NCI-H1694 treated with DMSO at 0.1 percent for 48 hours (cell line): ENCODE measurements at regions not wholly inside any gene's neighbourhood (a gene's known extent, or its start where the extent isn't known, plus 50 kb on each side); places are given as distances from the start of the nearest gene placed in this dataset.

ENCODE experiments used
- DNase-seq: peaks from one replicate; lab custom pipeline; 2025; lab: John Stamatoyannopoulos, UW

DNA sequence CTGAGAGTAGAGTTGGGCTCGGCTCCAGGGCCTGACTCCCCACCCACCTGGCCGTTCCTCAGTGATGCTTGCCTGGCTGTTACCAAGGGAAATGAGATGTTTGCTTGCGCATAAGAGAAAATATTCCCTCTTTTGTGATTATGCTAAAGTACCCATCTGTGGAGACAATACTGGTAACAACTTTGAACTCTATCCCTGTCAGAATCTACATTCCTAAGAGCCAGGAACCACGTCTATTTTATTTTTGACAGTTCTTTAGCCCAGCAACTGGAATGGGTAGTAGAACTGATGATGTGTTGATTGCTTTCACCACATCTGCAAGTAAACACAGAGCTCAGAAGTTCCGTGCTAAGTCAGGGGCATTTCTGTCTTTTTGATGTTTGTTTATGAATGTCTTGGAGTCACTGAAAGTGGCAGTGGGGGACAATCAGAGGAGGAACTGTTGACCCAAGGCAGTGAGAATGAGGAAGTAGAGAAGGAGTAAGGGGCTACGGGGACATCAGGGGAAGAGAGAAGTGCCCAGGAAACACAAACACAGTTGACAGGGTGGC is 348.3 kb upstream of the SOX11 start:
- no peak for DNase-seq

GRCh38 chr2:5352286-5352685 is 339.9 kb upstream of the SOX11 start:
- DNase-seq, result no peak

- no peak for DNase-seq
Measured at GRCh38 chr2:5353565-5353964, 338.6 kb upstream of the SOX11 start.

DNA sequence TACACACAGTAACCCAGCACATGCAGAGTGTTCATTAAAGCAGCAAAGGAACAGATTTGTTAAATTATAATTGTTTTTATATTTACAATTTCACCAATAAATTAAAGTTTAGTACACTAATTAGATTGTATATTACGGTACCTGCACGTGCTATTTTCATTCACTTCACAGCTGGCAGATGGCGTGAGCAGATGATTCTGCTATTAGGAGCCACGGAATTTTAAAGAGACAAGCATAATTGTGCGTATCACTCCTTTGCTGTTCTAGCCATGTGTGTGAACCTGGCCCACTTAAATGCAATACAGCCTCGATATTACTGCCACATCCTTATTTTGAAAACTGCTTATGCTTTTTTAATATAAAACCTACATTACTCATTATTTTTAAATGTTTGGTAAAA is 332.8 kb upstream of the SOX11 start:
- peak; percentile 99 for DNase-seq

DNA sequence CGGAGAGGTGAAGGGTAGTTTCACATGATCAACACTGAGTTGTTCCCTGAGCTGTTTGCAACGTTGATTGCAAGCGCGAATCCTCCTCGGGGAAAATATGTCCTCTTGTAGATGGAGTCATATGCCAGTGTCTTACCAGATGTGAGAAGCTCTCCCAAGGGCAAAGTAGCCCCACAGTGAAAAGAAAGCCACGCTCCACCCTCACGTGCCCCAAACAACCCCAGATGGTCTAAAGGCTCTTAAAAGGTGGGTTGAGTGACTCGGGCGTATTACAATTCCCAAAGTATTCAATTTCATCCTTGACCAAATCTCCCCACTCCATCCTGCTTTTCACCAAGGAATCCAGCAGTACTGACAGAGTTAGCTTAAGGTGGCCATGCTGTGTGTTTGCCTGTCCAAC is 332.1 kb upstream of the SOX11 start:
- DNase-seq, result no peak

DNA sequence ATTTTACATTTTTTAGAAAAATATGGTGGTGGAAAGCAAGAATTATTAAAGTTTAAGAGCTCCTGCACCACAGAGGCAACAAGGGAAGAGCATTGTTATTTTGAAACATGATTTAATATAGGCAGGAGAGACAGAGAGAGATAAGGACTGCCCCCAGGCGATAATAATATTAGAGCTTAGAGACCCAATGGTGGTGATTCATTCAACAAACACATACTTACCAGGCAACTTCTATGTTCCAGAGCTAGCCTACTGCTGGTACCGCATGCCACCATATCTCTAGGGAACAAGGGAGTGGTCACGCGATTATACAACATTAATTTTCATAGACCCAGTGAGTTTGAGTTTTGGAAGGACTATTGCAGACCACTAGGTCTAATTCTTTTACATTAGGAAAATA is 327.8 kb upstream of the SOX11 start:
- no peak for DNase-seq

DNA sequence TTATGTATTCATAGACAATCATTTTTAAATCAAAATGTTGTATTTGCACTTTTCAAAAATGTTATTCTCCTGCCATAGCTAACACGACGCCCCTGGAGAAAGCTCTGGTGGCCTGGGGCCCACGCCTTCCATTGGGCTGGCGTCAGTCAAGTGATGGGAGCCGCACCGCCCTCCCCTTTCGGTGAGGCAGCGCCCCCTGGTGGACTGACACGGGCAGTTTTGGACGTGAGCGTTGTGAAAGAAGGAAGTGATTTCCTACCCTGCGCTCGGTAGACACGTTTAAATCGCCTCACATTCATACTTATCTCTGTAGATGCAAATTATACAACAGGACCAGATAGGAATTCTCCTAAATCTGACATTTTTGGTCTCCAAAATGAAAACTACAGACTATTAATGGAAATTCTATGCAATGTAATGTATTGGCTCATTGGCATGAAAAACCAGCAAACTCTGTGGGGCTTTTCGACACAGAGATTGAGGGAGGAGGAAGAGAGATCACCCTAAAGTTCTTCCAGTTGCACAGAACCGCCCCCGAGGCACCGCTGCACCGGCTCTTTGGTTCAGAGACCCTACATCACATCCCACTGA is 326.2 kb upstream of the SOX11 start:
- DNase-seq, result peak; percentile 54

GRCh38 chr2:5367321-5367720 is 324.9 kb upstream of the SOX11 start:
- no peak for DNase-seq

- DNase-seq, result no peak
Measured at GRCh38 chr2:5368263-5368662, 323.9 kb upstream of the SOX11 start.

GRCh38 chr2:5369510-5369909 is 322.7 kb upstream of the SOX11 start:
- no peak for DNase-seq

GRCh38 chr2:5370158-5370557 is 322.0 kb upstream of the SOX11 start:
- DNase-seq, result no peak

GRCh38 chr2:5372141-5372540 is 320.0 kb upstream of the SOX11 start:
- no peak for DNase-seq

DNA sequence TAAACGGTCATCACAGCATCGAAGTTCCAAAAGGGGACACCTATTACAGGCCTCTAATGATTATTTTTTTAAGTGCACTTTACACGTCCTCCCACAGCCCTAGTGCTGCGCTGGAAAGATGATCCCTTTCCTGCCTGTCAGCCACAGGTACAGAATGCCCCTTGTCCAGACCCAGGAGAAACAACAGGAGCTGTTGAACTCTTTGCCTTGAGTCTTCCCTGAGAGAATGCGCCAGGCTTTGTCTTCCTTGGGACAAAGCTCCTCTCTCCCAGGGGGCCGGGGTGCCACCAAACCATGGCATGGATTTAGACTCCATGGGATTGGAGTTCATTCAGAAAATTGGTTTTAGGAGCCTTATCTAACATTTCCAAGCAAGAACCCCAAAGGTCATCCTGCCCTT is 319.0 kb upstream of the SOX11 start:
- no peak for DNase-seq

DNA sequence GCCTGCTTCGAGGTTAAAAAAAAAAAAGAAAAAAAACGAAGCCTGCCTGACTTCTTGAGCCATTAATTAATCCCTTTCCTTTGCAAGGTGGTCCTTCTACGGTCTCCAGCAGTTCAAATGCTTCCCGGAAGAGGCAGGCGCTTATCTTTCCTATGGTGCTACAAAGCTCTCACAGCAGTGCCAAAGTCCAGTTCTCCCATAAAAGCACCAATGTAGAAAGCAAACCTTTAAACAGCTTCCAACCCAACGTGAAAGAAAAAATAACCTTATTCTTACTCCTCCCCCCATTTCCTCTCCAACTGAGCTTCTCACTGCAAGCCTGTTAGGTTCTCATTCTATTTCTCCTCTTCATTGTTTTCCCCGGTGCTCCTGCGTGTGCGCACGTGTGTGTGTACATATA is 317.4 kb upstream of the SOX11 start:
- no peak for DNase-seq

- DNase-seq, result no peak
Measured at GRCh38 chr2:5377323-5377722, 314.9 kb upstream of the SOX11 start.

- DNase-seq, result no peak
Measured at GRCh38 chr2:5379811-5380210, 312.4 kb upstream of the SOX11 start.

- no peak for DNase-seq
Measured at GRCh38 chr2:5385596-5385995, 306.6 kb upstream of the SOX11 start.

- no peak for DNase-seq
Measured at GRCh38 chr2:5387406-5387805, 304.8 kb upstream of the SOX11 start.

GRCh38 chr2:5389740-5390139 is 302.4 kb upstream of the SOX11 start:
- no peak for DNase-seq

- DNase-seq, result peak; percentile 95
Measured at GRCh38 chr2:5391362-5391761, 300.8 kb upstream of the SOX11 start.

- no peak for DNase-seq
Measured at GRCh38 chr2:5392658-5393057, 299.5 kb upstream of the SOX11 start.

DNA sequence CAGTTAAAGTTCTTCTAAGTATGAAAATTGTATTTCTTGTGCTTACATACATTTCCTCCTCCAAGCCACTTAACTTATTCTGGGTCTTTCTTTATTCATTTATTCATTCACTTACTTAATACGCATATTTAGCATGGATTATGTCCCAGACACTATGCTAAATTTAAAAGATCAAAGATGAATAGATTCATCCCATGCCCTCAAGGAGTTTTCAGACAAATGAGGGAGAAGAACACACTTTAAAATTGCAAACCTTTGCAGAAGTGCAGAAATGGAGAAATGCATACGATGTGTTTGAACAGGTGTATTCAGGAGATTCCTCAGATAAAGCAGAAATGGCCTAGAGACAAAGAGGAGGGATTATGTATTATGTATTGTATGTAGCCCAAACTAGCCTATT is 298.7 kb upstream of the SOX11 start:
- DNase-seq, result no peak

GRCh38 chr2:5394223-5394622 is 298.0 kb upstream of the SOX11 start:
- DNase-seq, result no peak

DNA sequence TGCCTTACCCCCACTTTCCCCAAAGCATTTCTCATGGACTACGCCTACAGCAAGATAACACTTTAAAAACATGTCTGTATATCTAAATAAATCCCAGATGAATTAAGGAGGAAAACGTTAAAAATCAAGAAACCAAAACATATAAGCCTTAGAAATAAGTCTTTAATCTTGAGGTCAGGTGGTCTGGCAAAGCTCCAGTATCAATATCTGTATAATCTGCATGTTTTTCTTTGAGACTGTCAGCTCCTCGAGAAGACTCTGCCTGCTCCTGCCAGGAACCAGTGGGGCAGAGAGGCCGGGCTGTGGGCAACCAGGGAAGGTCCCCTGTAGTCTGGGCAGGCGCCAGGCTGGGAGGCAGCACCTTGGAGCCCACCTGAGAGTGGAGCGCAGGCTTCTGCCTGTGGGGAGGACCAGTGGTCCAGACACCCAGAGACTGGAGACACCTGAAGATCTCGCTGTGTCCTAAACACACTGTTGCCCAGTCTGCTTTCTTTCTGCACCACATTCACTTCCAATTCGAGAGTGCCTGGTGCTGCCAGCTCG is 291.0 kb upstream of the SOX11 start:
- no peak for DNase-seq
